ENCODE measurements at regions not wholly inside any gene's neighbourhood (a gene's known extent, or its start where the extent isn't known, plus 50 kb on each side); places are given as distances from the start of the nearest gene placed in this dataset.

DNA sequence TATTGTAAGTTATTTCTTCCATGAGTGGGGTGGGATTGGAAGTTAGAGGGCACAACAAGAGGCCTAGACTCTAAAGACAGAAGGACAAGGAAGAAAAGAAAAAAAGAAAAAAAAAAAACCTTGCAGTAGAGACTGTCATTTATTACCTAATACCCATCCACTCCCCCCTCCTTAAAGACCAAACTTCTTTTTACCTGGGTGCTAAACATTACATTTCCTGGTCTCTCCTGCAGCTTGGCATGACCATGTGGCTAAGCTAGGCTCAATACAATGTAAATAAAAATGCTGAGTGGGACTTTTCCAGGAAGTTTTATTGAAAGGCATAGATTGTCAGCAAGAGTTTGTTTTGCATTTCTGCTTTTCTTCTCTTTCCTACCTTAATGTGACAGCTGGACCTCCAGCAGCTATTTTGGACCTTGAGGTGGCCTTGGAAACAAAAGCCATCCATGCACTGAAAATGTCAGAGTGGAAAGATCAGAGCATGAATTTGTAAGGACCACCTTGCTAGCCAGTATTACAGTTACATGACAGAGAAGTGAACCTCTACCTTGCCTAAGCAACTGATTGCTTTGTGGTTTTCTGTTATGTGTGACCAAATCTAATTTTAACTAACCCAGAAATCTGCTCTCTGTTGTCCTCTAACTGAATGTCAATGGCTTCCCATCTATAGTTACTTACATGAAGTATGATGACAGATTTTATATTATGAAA is 81.3 kb upstream of the SFMBT2 start:
- Histone ChIP-seq H3K4me3 (no peak overlapping the region), H3K27ac (no peak overlapping the region), H3K36me3 (no peaks in the 10 kb centered on the region), H3K4me1 (peaks cover 2 to 39% (median 20%) of the 10 kb centered on the region in 9 donors), H3K9me3 (no peaks in the 10 kb centered on the region), H3K27me3 (peaks cover 0 to 11% (median 0%) of the 10 kb centered on the region in 7 donors)
- intact Hi-C loops (cut with DNase I) = no loop called here
- ATAC-seq = no peak
- no peak for DNase-seq
- TF ChIP-seq, protein P1, sequence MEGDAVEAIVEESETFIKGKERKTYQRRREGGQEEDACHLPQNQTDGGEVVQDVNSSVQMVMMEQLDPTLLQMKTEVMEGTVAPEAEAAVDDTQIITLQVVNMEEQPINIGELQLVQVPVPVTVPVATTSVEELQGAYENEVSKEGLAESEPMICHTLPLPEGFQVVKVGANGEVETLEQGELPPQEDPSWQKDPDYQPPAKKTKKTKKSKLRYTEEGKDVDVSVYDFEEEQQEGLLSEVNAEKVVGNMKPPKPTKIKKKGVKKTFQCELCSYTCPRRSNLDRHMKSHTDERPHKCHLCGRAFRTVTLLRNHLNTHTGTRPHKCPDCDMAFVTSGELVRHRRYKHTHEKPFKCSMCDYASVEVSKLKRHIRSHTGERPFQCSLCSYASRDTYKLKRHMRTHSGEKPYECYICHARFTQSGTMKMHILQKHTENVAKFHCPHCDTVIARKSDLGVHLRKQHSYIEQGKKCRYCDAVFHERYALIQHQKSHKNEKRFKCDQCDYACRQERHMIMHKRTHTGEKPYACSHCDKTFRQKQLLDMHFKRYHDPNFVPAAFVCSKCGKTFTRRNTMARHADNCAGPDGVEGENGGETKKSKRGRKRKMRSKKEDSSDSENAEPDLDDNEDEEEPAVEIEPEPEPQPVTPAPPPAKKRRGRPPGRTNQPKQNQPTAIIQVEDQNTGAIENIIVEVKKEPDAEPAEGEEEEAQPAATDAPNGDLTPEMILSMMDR (IDR thresholded peaks at IDR 0.05) = no peak

DNA sequence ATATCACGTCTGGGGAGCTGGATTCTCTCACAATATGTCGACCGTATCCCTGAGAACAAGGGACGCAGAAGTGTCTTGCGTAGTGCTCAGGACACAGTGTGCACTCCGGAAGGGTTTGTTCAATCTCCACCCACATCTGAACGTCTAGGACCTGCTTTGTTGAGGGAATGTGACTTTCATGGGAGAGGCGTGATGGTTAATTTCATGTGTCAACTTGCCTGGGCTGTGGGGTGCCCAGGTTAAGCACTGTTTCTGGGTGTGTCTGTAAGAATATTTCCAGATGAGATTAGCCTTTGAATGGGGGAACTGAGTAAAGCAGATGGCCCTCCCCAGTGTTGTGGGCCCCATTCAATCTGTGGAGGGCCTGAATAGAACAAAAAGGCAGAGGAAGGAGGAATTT is 80.4 kb upstream of the SFMBT2 start:
- ATAC-seq (no peak), DNase-seq (no peak)
- Histone ChIP-seq H3K36me3 (no peaks in the 10 kb centered on the region), H3K4me3 (no peak overlapping the region), H3K27me3 (peaks cover 0 to 11% (median 0%) of the 10 kb centered on the region in 7 donors), H3K27ac (no peak overlapping the region), H3K4me1 (peaks cover 2 to 44% (median 20%) of the 10 kb centered on the region in 9 donors), H3K9me3 (no peaks in the 10 kb centered on the region)
- intact Hi-C loops (cut with DNase I) = no loop called here
- WGBS, 2 donors = 82 to 88% methylated on average over 8 of the region's 8 CpGs
- TF ChIP-seq, protein P1 (IDR thresholded peaks at IDR 0.05) = no peak

DNA sequence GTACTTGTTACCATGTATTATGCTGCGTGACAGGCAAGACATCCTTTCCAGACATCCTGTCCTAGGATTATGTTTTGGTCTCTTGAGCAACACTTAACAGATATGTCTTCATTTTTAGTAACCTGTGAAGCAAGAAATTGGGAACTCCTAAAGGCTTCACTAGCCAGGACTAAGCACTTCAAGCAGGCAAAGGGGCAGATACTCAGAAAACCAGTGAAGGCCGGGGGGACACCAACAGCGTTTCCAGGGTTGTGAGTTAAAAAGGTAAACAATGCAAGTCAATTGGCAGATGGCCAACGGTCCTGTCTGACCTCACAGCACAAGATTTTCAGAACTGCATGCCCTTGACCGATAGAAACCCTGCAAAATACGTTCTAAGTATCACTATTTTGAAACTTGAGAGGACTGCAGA is 77.6 kb upstream of the SFMBT2 start:
- intact Hi-C loops (cut with DNase I) = loop anchor here in 1 of 10 donors (10.0 kb wide), 1 partner anchor 54 kb away; no protein-coding TSS in a partner anchor
- TF ChIP-seq, protein P1 (IDR thresholded peaks at IDR 0.05) = no peak
- H3K4me3 ChIP-seq = no peak overlapping the region
- peak in 6 of 8 donors; percentile 33 to 67 (median 55) for ATAC-seq
- peaks cover 2 to 67% (median 20%) of the 10 kb centered on the region in 9 donors for H3K4me1 ChIP-seq
- no peaks in the 10 kb centered on the region for H3K36me3 ChIP-seq
- peak in 1 of 2 donors; percentile 61 for DNase-seq
- WGBS, 2 donors = 12 to 18% methylated on average over 6 of the region's 6 CpGs
- peak overlapping the region in 3 of 10 donors; percentile 2 to 31 (median 17) for H3K27ac ChIP-seq
- H3K9me3 ChIP-seq = no peaks in the 10 kb centered on the region
- peaks cover 0 to 7% (median 0%) of the 10 kb centered on the region in 7 donors for H3K27me3 ChIP-seq

DNA sequence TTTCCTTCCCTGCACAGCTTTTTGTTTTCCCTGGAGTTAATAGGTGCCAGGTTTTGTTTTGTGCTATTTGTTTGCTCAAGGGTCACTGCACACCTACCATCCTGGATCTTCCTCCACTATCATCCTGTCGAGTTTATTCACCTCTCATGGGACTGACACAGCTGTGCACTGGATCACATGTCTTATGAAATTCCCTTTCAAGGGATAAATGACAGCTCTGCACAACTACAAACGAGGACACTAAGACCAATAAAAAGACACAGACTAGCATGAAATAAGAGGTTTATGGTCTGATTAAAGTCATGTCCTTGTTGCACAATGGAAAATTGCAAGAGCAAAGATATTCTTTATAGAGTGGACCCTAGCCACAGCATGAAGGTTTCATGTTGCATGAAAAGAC is 76.7 kb upstream of the SFMBT2 start:
- Histone ChIP-seq H3K27ac (peak overlapping the region in 1 of 10 donors; percentile 7), H3K4me3 (no peak overlapping the region), H3K36me3 (no peaks in the 10 kb centered on the region), H3K9me3 (no peaks in the 10 kb centered on the region), H3K27me3 (peaks cover 0 to 11% (median 0%) of the 10 kb centered on the region in 7 donors), H3K4me1 (peaks cover 2 to 67% (median 20%) of the 10 kb centered on the region in 9 donors)
- ATAC-seq (no peak), DNase-seq (no peak)
- TF ChIP-seq, protein P1 (IDR thresholded peaks at IDR 0.05) = no peak
- intact Hi-C loops (cut with DNase I) = loop anchor here in 1 of 10 donors (10.0 kb wide), 1 partner anchor 53 kb away; no protein-coding TSS in a partner anchor
- 36 to 38% methylated on average over 2 of the region's 2 CpGs for WGBS, 2 donors

All from heart right ventricle (tissue), 16 donors.